Urothelium cell line (cell line): ENCODE measurements at regions not wholly inside any gene's neighbourhood (a gene's known extent, or its start where the extent isn't known, plus 50 kb on each side); places are given as distances from the start of the nearest gene placed in this dataset.
A peak's percentile ranks its signal among the peaks of the same experiment; 100 is the strongest.

ENCODE experiments used
- DNase-seq: peaks from one replicate; pipeline ENCODE4 v3.0.0; 2011; ENCODE audit warnings: low spot score, mixed read lengths
- FAIRE-seq: peaks from 2 replicates; lab custom pipeline; 2011; peaks lifted over from hg19 to GRCh38; lab: Jason Lieb, UNC

DNA sequence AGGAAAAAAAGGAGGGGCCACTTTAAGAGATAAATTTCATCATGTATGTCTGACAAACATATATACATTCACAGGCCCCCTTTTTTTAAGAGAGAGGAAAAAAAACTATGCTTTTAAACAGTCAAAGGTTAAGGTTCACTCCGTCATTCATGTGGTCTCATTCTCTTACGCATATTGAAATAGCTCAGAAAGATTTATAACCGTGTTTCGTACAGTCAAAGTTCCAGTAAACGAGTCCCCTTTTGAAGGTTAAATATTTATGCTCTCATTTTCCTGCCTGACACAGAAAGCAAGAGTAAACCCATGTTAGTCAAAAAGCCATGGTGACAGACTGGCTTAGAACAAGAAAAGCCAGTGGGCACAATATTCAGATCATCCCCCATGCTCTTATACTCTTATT is 248.0 kb upstream of the ARRDC4 start:
- DNase-seq: no peak
- FAIRE-seq: no peak

- DNase-seq: no peak
- FAIRE-seq: no peak
These were observed 242.7 kb upstream of the ARRDC4 start for GRCh38 chr15:97717806-97718205.

GRCh38 chr15:97718509-97718908 is 242.0 kb upstream of the ARRDC4 start:
- DNase-seq (no peak), FAIRE-seq (no peak)

- DNase-seq (no peak), FAIRE-seq (no peak)
These were observed 231.7 kb upstream of the ARRDC4 start for GRCh38 chr15:97728791-97729190.

GRCh38 chr15:97729270-97729669 is 231.2 kb upstream of the ARRDC4 start:
- DNase-seq (no peak), FAIRE-seq (no peak)

DNA sequence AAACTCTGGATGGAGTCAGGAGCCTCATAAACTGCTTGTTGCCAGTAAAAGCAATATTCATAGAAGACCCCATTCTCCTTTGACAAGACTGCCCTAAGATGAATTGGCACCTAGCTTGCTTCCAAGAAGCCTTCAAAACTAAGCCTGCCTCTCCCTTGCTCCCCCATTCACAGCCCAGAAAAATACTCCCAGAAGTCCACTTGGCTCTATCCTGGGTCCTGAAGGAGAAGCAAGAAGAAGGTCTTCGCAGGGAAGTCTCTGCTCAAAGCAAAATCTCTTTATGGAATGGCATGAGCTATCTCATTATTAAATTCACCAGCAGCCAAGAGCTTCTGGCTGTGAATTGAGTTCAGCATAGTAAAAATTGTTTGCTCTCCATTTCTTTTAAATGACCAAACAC is 230.2 kb upstream of the ARRDC4 start:
- no peak for DNase-seq
- FAIRE-seq: no peak

DNA sequence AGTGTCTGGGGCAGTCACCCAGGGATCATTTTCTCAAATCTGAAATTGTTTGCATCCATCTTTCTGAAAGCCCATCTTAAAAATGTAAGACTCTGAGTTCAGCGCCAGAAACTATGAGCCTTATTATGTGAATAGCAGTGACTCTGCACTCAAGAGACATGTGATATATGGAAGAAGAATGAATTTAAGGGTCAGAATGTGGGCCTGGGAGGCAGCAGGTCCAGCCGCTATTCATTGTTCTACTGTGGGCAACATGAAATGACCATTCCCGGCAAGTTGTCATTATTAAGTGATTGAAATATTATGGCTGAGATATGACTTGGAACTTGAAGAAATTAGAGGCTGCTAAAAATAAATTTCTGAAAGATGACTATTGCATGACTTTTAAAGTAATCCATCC is 228.6 kb upstream of the ARRDC4 start:
- FAIRE-seq: no peak
- DNase-seq: no peak

- DNase-seq: no peak
- FAIRE-seq: no peak
These were observed 227.1 kb upstream of the ARRDC4 start for GRCh38 chr15:97733373-97733772.

DNA sequence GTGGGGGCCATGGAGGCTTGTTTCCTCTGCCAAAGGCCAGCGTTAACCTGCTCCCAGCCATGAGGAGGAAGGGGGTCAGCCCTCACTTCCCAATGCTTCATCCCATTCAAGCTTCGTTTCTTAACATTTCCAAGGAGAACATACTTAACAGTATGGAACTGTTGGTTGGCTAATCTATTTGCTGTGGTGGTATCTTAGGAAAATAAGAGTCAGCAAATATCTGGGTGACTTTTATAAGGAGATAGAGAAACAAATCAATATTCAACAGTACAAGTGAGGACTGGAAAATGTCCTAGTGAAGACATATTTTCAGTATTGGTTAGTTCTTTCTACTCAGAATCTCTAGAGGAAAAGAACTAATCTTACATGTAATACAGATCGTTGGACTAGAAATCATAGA is 223.8 kb upstream of the ARRDC4 start:
- DNase-seq (no peak), FAIRE-seq (no peak)

DNA sequence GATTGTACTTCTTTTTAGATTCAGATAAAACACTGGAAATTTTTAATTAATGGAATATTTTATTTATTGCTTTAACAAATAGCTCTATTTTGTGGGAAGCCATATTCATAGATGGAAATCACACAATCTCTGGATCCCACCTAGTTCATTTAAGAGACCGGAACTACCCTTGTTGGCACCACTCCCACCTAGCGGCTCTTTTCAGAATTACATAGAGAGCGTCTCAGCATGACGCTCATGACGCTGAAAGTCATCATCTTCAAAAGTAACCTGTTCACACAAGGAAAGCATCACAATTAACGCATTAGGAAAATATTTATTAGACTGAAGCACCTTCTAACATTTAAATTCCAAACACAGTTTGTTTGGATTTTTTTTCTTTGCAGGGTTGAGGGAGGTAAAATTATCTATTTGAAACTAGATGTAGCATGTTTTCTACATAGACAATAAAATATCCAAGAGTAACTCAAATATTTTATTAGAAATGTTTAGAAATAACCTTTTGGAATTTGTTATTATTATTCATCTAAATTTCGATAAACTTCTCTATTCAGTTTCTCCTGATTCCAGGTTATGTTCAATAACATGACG is 214.9 kb upstream of the ARRDC4 start:
- FAIRE-seq (no peak), DNase-seq (peak; percentile 54)

DNA sequence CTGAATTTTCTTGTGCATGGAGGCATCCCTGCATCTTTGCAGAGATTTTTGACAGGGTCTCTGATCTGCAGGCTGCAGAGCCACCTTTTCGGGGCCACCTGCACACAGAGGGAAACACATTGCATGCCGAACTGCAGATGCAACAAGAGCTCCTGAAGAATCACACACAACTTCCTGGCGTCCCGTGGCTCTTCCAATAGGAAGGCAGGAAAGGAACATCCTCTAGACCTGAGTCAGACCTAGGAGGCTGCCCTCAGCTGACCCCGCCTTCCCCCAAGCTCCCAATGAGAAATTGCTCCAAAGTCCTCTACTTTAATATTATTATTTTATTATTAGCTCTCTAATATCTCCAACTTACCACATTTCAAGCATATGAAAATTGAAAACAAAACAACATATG is 213.2 kb upstream of the ARRDC4 start:
- peak; percentile 31 for DNase-seq
- FAIRE-seq: no peak

DNA sequence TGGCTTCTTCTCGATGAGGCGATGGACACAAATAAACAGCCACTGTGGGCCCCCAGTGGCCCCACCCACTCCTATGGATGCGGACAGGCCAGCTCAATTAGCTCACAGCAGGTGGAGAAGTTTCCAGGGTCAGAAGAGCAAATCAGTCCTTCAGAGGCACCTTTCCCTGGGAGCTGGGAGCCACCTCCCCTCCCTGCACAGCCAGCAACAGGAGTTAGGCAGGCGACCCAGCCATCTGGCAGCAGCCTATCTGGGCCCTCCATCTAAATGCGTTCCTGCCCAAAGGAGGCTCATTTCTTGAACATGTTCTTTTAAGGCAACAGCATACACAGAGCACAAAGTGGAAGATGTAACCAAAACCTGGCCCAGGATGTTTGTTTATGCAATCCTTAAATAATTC is 211.9 kb upstream of the ARRDC4 start:
- no peak for DNase-seq
- FAIRE-seq: no peak

DNA sequence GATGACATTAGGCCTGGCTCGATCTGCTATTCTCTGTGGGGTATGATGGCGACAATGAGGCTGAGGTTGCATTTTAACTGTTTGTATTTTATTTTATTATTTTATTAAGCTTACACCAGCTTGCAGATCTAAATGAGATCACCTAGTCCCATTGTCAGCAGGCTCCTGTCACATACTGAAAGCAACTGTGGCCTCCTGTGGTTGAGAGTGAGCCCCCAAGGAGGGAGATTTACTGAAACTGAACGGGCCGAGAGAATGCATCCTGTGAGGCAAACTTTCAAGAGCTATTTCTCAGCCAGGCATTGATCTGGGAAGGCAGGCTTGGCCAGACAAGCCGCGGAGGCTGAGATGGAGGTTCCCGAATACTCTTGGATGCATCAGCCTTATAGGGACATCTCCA is 210.4 kb upstream of the ARRDC4 start:
- DNase-seq (no peak), FAIRE-seq (no peak)

DNA sequence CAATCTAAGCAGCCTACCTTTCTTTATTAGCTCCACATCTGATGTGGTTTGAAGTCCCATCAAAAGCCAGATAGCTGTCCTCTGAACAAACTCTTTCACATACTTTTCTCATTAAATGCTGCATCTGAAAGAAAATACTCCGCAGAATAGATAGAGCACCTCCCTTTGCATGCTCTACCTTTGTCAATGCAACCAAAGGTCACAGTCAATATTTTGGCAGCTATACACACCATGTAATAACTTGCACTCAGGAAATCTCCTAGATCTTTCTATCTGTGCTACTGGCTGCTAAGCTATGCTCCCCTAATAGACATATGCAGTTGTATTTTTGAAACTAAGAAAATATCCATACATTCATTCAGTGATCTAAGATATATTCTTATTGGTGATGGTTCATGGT is 204.8 kb upstream of the ARRDC4 start:
- DNase-seq: no peak
- FAIRE-seq: no peak

DNA sequence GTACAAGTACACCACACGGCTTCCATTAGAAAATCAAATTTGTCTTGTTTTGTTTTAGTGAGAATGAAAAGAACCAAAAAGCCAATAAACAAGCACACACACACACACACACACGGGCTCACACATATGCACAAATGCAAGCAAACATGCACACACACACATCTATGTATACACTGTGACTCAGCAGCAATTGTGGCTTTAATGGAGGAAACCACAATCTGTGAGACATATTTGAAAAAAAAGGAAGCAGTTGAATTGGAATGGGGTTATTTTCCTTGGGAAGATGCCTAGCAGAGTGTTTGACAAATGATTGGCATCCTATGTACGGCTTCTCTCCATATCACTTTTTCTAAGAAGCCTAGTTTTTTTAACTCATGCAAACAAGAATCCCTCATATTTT is 201.1 kb upstream of the ARRDC4 start:
- peak; percentile 29 for DNase-seq
- no peak for FAIRE-seq

DNA sequence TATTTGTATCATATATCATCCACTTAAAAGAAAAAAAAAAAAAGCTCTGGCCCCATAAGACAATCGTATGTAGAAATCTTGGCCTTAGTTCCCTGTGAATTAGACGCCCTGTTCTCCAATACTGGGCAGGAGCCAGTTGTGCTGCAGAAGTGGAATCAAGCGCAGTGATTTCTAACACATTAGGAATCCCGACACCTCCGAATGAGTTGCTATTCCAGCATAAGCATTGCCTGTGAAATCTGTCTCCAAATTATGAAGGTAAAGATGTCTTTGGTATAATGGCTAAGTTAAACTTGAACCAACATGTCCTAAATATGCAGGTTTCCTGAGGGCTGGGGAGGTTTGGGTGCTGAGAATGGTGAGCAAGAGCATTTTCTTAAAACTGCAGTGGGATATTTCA is 199.4 kb upstream of the ARRDC4 start:
- no peak for FAIRE-seq
- no peak for DNase-seq

DNA sequence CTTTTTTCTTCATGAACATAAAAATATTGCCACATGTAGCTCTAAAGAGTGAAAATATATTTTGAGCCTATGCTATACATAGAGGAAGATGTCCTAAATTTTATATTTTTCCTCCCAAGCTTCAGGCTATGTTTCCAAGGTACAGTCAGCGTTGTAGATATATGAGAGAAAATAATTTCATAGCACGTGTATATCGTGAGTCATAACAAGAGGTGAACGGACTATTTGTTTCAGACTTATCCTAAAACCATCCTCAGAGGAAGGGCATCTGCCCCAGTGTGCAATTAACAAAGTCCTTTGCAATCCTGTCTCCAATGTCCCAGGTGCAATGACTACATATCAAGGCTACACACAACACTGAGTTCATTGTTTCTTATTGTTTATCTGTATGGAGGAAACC is 177.3 kb upstream of the ARRDC4 start:
- DNase-seq: peak; percentile 8
- no peak for FAIRE-seq

GRCh38 chr15:97786741-97787140 is 173.8 kb upstream of the ARRDC4 start:
- FAIRE-seq (no peak), DNase-seq (no peak)

DNA sequence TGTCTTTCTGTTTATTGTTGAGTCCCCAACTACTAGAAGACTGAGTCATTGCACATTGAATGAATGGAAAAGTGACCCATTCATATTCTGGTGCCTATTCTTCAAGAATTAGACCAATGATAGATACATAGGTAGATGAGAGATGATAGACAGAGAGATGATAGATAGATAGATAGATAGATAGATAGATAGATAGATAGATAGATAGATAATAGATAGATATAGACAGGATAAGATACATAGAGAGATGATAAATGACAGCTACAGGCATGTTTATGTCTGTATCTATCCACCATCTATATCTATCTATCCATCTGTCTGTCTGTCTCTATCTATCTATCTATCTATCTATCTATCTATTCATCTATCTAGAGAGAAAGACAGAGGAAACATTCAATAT is 170.3 kb upstream of the ARRDC4 start:
- FAIRE-seq: no peak

DNA sequence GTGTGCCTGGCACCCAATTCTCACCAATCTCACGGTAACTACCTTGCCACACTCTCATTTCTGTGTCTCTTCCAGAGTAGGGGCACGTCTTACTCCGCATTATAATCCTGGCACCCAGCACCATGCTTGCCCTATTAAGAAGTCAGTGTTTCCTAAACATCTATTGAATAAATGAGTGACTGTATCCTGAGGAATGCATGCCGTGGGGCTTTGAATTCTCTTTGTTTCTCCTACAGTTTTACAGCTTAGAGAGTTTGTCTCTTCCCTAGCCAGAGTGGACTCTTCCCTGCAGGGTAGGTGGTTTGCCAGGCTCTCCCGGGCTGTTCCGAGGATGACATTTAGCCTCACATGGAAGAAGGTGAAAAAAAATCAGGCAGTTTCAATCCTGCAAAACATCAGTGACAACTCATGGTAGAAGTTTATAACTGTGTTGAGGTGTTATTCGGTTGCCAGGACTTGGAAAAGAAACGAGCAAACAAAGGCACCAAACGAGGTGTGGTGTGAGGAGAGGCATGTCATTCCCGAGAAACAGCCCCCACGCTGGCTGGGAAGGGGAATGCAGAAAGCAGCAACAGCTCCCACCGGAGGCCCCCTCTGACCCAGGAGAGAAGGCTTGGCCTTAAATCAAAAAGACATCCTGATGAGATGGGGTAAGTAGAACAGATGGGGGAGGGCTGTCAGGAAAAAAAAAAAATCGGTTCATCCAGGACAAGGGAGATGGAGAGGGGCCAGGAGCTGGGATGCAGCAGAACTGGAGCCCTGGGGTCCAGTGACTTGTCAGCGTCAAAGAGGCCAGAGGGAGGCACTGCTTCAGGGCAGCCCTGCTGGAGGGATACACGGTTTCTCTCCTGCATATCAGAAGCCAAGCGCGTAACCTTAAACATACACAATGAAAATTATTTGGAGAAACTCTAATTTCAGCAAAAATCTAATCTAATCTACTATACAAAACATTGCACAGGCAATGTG is 168.4 kb upstream of the ARRDC4 start:
- no peak for FAIRE-seq
- peak; percentile 10 for DNase-seq

More for the DNA sequence above, 170.3 kb upstream of the ARRDC4 start:
- no peak for DNase-seq

DNA sequence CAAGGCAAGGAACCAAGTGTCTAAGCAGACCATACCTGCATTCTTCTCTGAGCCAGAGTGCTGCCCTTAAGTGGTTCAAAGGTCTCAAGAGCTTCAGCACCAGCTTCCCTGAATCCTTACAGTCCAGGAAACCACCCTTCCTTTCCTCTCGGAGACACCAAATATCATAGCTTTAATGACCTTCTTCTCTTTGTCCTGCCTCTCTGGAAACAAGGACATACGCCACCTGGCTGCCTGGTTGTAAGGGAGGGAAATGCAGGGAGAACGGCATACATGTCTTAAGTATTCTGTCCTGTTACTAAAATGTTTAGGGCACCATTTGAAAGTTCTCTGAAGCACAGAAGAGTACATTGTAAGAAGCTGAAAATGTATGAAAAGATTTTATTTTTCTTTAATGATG is 155.6 kb upstream of the ARRDC4 start:
- no peak for DNase-seq

DNA sequence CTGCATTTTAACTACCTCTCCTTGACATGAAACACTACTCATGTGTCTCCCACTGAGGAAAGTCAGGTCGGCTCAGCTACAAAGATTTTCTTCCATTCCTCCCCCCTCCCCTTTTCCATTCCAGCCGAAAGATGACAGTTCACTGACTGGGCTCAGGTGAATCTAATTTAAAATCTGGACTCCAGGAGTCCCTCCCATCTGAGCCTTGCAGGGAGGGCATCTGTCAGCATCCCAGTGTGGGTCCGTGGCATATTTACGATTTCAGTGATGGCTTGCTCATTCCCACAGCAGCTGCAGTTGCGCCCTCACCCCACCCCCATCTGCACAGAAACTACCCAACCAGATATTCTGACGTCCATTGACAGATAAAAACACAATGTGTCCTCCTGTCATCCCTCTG is 153.7 kb upstream of the ARRDC4 start:
- FAIRE-seq: no peak
- no peak for DNase-seq

More for the DNA sequence above, 155.6 kb upstream of the ARRDC4 start:
- no peak for FAIRE-seq
